ENCODE measurements at regions not wholly inside any gene's neighbourhood (a gene's known extent, or its start where the extent isn't known, plus 50 kb on each side); places are given as distances from the start of the nearest gene placed in this dataset.

DNA sequence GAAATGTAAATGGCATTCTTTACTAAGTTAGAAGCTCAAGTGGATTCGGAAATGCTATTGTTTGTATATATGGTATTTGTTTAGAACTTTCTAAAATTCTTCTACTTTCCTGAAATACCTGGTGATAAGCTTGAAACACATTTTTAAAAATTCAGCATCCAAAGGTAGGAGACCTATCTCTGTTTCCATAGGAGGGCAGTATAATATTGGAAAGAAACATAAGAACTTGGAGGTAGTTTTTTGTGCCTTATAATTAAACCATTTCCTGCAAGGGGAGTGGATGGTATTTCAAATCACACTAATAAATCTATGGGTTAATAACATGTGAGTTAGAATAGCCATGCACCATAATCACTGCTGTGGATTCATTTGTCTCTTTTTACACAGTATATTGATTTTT, 217.4 kb upstream of the AADAT start:
- TF ChIP-seq EZH2 (IDR thresholded peaks at IDR 0.05; ENCODE audit: low read depth, unreplicated experiment): no peak
- TF ChIP-seq, protein P1, sequence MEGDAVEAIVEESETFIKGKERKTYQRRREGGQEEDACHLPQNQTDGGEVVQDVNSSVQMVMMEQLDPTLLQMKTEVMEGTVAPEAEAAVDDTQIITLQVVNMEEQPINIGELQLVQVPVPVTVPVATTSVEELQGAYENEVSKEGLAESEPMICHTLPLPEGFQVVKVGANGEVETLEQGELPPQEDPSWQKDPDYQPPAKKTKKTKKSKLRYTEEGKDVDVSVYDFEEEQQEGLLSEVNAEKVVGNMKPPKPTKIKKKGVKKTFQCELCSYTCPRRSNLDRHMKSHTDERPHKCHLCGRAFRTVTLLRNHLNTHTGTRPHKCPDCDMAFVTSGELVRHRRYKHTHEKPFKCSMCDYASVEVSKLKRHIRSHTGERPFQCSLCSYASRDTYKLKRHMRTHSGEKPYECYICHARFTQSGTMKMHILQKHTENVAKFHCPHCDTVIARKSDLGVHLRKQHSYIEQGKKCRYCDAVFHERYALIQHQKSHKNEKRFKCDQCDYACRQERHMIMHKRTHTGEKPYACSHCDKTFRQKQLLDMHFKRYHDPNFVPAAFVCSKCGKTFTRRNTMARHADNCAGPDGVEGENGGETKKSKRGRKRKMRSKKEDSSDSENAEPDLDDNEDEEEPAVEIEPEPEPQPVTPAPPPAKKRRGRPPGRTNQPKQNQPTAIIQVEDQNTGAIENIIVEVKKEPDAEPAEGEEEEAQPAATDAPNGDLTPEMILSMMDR (conservative IDR thresholded peaks at IDR 0.05; ENCODE audit: low read depth in 2 of 2): peak in 1 of 2 experiments; percentile 31; a peak in 3 of 4 replicates

Measured in GM23338 (cell line).